8988T (cell line): ENCODE measurements at regions not wholly inside any gene's neighbourhood (a gene's known extent, or its start where the extent isn't known, plus 50 kb on each side); places are given as distances from the start of the nearest gene placed in this dataset.
"Not testable (repeated sequence)": the region's sequence is repeated elsewhere in the genome, so short reads cannot be mapped to it uniquely, and the experiment has no call there.

Experiments
- DNase-seq: peaks from one replicate; pipeline ENCODE4 v3.0.0; 2011

- DNase-seq, result no peak
Observed at GRCh38 chrX:63581906-63582305, 203.1 kb downstream of the ARHGEF9 start.

GRCh38 chrX:63581398-63581797 lies 203.6 kb downstream of the ARHGEF9 start:
- DNase-seq, result no peak

GRCh38 chrX:63576533-63576932 lies 208.5 kb downstream of the ARHGEF9 start:
- no peak for DNase-seq

- DNase-seq, result not testable (repeated sequence)
Observed at GRCh38 chrX:63575700-63576099, 209.3 kb downstream of the ARHGEF9 start.

GRCh38 chrX:63566856-63567255 lies 215.7 kb upstream of the SPIN4 start:
- no peak for DNase-seq

GRCh38 chrX:63561425-63561824 lies 210.3 kb upstream of the SPIN4 start:
- DNase-seq, result no peak

- peak; percentile 5 for DNase-seq
Observed at GRCh38 chrX:63560601-63561218, 209.6 kb upstream of the SPIN4 start.

- no peak for DNase-seq
Observed at GRCh38 chrX:63551856-63552255, 200.7 kb upstream of the SPIN4 start.

GRCh38 chrX:63530654-63531053 lies 179.5 kb upstream of the SPIN4 start:
- DNase-seq, result no peak

GRCh38 chrX:63529961-63530360 lies 178.8 kb upstream of the SPIN4 start:
- no peak for DNase-seq

- no peak for DNase-seq
Observed at GRCh38 chrX:63526863-63527262, 175.7 kb upstream of the SPIN4 start.

GRCh38 chrX:63525491-63525890 lies 174.4 kb upstream of the SPIN4 start:
- no peak for DNase-seq

- DNase-seq, result not testable (repeated sequence)
Observed at GRCh38 chrX:63519368-63519767, 168.2 kb upstream of the SPIN4 start.

- no peak for DNase-seq
Observed at GRCh38 chrX:63514569-63515080, 163.5 kb upstream of the SPIN4 start.

GRCh38 chrX:63513825-63514568 lies 162.9 kb upstream of the SPIN4 start:
- DNase-seq, result no peak

GRCh38 chrX:63511361-63511760 lies 160.2 kb upstream of the SPIN4 start:
- no peak for DNase-seq

- DNase-seq, result no peak
Observed at GRCh38 chrX:63508668-63509067, 157.5 kb upstream of the SPIN4 start.

GRCh38 chrX:63506320-63506719 lies 155.2 kb upstream of the SPIN4 start:
- DNase-seq, result no peak

- no peak for DNase-seq
Observed at GRCh38 chrX:63503541-63503940, 152.4 kb upstream of the SPIN4 start.

GRCh38 chrX:63488546-63489373 lies 137.6 kb upstream of the SPIN4 start:
- DNase-seq, result no peak

- DNase-seq, result no peak
Observed at GRCh38 chrX:63475200-63475599, 124.1 kb upstream of the SPIN4 start.

GRCh38 chrX:63471004-63471403 lies 119.9 kb upstream of the SPIN4 start:
- DNase-seq, result no peak

GRCh38 chrX:63470506-63470905 lies 119.4 kb upstream of the SPIN4 start:
- no peak for DNase-seq

- no peak for DNase-seq
Observed at GRCh38 chrX:63466690-63467089, 115.6 kb upstream of the SPIN4 start.
